GM11168 (cell line): ENCODE measurements at regions not wholly inside any gene's neighbourhood (a gene's known extent, or its start where the extent isn't known, plus 50 kb on each side); places are given as distances from the start of the nearest gene placed in this dataset.
"Not testable (repeated sequence)": the region's sequence is repeated elsewhere in the genome, so short reads cannot be mapped to it uniquely, and the experiment has no call there.

Source experiments
- in situ Hi-C: fragments of 300-500 bp; cut with MboI; formaldehyde crosslinking; loops from one replicate; pipeline ENCODE4 v1.12.0; 2022; ENCODE audit warnings: low sequenced_read_pairs; ENCODE audit not compliant: unreplicated experiment

DNA sequence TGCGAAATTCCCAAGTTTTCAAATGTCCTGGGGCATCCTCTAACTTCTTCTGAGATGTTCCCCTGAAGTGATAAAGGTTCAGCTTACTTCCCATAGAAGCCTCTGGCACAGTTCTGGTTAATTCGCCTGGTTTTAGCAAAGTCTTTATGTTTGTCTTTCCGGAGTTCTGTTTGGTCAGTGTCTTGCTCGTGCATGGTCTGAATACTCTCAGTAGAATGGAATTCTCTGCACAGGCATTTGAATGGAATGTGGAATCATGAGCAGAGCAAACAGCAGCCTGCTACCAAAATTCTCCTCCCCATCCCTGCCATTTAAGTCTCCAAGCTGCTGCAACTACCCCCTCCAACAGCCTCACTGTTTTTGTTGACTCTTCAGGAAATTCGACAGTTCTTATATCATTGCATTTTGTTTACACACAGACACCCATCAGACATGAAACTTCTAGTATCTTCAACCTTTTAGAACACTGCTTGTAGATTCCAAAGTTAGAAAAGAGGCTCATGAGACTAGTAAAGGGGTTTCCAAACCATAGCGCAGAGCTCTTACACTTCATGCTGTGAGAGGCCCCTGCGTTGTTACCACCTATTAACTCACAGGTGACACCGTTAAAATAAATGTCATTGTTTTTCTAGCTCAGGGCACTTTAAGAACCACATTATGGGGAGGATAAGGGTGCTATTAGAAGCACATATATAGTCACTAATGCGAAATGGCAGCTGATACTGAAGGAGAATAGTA lies 129.7 kb downstream of the PLCE1 start:
- in situ Hi-C loops = no loop called here

DNA sequence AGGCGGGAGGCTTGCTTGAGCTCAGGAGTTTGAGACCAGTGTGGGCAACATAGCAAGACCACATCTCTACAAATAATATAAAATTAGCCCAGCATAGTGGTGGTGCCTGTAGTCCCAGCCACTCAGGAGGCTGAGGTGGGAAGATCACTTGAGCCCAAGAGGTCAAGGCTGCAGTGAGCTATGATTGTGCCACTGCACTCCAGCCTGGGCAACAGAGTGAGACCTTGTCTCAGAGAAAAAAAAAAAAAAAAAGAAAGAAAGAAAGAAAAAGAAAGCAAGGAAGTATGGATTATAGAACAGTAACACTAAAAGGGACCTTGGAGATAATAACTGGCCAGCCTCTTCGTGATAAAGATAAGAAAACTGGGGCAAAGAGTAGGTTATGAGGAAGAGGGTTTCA lies 130.4 kb downstream of the PLCE1 start:
- in situ Hi-C loops = not testable (repeated sequence)

DNA sequence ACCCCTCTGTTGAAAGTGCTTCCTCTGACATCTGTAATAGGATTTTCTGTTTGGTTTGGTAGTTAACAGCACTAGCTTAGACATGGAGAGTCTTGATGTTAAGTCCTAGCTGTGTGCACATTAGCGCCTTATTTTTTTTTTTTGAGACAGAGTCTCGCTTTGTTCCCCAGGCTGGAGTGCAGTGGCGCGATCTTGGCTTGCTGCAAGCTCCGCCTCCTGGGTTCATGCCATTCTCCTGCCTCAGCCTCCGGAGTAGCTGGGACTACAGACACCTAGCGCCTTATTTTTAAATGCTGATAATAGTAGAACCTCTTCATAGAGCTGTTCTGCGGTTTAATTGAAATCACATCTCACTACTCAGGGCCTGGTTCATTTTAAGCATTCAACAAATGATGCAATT lies 131.5 kb downstream of the PLCE1 start:
- in situ Hi-C loops = not testable (repeated sequence)

DNA sequence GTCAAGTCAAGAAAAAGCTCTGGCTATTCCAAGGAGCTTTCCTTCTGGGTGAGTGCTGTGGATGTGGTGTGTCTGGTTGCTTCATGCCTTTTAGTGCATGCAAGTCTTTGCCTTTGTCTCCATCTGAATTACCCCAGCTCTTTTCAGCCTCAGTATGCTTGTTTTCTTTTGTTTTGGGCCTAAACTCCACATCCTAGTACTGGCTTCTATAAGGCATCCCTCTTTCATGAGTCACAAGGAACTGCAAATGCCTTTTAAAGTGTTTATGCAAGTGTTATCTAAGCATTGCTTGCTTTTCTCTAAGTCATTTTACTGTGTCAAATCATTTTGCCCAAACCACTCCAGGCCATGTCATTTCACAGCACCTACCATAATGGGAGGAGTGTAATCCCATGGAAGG lies 132.1 kb downstream of the PLCE1 start:
- in situ Hi-C loops = no loop called here

DNA sequence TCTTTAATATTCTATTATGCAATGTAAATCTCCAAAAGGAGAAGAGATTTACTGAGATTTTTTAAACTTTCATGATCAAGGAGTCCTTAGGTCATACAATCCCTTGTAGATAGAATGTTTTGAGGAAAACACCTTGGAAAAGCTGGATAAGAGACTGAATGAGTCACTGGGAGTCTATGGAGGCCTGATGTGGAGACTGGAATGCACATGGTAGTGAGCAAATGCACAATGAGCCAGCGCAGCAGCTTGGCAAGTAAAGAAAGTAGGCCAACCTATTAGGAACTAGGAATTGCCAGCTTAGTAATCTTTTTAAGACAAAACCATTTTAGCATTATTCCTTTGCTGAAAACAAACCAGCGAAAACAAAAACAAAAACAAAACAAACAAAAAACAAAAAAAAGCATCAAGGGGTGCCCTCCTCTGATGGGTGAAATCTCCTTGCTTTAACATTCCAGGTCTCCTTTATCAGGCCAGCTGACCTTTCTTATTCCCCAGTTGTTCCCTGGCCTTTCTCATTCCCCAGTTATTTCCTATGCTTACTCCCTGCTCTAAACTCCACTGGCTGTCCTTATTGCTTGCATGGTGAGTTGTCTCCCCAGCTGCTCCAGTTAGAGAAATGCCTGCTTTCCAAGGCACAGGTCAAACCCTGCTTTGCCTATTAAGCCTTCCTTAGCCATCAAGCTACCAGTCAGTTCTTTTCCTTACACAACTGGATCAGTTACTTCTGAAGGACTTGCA lies 135.8 kb downstream of the PLCE1 start:
- in situ Hi-C loops = no loop called here

DNA sequence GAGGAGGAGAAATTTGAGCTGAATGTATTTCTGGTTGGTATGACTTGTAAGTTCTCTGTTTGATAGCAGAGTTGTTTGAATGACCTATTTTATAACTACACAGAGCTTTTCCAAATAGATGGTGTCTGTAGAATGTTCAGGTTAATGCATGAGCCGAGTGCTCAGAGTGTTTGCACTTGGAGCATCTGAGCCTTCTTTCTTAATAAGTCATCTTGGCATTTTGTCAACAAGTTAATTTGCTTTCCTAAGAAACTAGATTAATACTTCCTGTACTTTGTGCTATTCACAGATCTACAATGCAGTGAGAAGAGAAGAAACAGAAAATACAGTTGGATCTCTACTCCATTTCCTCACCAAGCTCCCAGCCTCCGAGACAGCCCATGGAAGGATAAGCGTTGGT lies 138.2 kb downstream of the PLCE1 start:
- in situ Hi-C loops = no loop called here

DNA sequence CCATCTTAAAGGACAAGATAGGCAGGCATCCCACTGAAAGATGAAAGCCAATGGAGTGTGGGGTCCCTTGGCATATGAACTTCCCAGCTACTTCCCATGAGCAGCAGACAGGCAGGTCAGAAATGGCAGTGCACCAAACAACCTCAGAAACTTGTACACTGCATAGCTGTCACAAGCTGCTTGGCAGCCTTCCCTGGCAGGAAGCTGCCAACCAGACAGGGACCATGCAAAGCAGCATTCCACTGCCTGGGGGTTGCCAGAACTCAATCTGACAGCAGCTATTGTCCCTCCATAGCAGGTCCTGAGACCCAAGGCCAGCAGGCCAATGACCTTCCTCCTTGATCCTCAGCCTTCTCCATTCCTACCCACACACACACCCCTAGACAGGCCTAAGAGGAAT lies 139.5 kb downstream of the PLCE1 start:
- in situ Hi-C loops = no loop called here

DNA sequence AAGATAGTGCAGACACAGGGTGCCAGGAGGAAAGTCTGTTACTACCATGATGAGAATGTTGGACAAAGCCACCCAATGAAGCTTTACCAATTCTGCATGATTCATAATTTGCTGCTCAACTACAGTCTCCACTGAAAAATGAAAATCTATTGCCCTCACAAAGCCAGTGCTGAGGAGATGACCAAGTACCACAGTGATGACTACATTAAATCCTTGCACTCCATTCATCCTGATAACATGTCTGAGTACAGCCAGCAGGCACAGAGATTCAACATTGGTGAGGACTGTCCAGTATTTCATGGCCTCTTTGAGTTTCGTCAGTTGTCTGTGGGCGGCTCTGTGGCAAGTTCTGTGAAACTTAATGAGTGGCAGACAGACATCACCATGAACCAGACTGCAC lies 144.0 kb downstream of the PLCE1 start:
- in situ Hi-C loops = no loop called here

DNA sequence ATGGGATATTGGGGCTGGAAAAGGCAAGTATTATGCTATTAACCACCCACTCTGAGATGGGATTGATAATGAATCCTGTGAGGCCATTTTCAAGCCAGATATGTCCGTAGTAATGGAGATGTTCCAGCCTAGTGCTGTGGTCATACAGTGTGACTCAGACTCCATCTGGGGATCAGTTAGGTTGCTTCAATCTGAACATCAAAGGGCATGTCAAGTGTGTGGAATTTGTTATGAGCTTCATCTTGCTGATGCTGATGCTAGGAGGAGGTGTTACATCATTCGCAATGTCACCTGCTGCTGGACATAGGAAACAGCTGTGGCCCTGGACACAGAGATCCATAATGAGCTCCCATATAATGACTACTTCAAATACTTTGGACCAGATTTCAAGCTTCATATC lies 144.7 kb downstream of the PLCE1 start:
- in situ Hi-C loops = no loop called here

DNA sequence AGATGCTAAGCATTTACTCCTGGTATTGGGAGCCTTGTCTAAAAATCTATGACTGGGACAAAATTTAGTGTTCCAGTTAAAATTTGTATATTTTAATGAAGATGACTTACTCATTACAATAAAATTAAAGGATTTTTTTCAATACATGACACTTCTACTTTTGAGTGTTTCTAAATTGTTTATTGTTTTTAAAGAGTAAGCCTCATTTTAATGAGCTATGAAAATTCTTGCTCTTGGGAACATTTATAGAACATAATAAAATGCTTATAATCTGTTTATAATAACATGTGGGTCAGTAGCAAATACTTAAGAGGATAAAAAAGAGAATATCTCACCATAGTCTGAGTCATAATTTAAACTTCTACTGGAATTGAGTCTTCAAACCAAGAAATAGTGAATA lies 149.5 kb downstream of the PLCE1 start:
- in situ Hi-C loops = no loop called here

DNA sequence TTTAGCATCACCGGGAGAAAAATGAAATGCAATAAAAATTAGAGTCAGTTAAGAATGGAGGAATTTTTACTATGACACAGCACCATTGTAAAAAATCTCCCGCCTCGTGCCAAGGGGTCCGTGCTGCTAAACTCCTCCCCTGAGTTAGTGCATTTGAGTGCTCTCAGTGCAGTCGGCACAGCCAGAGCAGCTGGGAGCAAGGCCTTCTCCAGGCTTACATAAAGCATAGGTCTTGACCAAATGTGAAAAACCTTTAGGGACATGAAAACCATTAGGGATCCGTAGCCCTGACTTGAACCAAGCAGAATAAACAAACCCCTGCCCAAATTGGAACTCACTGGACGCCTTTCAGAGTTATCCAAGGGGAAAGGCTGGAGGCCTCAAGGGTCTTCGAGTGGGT lies 152.6 kb downstream of the PLCE1 start:
- in situ Hi-C loops = no loop called here

DNA sequence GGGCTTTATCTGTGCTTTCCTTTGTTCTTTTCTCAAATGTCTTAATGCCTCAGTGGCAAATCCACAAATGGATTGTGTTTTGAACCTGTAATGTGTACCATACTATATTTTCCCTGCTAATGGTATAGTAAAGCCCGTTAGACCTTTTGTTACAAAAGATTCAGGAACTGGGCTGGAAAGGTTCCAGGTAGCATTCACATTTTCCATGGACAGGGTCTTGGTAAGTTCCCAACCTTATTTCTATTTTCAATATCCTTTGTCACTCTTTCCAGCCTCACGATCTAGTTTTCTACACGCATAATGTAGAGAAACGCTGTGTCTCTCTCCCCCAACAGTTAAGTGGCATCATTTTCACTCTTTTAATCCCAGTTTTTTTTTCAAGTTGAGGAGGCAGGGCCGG lies 153.0 kb downstream of the PLCE1 start:
- in situ Hi-C loops = no loop called here

DNA sequence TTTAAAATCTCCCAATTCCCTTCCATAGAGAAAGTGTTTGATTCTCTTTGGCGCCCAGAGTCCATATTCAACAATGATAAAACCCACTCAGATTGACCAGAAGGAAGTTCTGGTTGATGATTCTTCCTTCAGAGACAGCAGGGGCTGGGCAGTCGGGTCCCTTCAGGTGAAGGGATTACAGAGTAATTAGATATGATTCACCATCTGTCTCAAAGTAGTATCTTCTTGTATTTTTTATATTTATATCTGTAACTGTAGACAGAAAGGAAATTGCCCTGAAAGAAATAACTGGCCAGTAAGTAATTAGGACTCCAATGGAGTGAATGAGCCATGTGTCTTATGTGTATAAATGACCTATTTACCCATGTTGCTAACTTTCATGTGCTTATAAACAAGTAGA lies 156.0 kb downstream of the PLCE1 start:
- in situ Hi-C loops = no loop called here

DNA sequence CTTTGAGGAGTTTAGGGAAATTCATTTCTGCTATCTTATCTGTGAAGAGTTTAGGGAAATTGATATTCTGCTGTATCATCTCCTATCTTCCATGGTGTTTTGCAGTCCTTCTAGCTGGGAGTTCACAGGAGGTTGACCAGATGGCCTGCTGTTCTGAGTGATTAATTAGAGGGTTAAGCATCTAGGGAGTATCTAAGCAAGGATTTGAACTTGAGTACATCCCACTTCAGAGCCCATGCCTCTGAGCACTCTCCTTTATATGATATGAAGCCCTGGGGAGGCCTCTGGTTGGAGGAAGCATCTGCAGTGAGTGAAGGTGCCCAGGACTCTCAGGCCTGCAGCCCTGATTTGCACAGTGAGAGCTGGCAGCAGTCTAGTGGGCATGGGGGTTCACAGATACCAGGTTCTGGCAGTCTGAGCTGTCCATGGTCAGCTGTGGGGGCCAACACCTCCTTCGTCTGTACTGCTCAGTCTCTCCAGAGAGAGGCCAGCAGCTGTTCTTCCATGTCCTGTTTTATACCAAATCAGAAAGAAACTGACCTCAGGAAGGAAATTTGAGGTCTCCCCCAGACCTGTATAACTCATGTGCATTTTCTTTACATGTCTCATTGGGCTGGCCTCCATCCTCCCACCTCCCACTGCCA lies 156.9 kb downstream of the PLCE1 start:
- in situ Hi-C loops = no loop called here

DNA sequence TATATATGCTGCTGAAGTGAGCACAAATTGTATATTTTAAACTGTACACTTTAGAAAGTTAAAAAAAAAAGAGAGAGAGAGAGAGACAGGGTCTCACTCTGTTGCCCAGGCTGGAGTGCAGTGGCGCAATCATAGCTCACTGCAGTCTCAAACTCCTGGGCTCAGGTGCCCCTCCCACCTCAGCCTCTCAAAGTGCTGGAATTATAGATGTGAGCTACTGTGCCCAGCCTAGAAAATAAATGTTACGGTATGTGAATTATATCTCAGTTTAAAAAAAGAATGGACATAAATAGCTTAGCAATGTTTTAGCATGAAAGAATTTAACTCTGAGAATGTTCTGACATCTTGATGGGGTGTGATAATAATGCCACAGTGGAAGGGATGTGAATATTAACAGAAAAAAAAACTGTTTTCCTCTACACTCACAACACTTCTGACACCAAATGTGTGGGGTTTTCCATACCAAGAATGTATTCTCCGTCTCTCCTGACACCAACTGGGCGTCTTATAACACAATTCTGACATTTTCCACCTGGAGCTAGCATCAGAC lies 162.1 kb downstream of the PLCE1 start:
- in situ Hi-C loops = no loop called here

DNA sequence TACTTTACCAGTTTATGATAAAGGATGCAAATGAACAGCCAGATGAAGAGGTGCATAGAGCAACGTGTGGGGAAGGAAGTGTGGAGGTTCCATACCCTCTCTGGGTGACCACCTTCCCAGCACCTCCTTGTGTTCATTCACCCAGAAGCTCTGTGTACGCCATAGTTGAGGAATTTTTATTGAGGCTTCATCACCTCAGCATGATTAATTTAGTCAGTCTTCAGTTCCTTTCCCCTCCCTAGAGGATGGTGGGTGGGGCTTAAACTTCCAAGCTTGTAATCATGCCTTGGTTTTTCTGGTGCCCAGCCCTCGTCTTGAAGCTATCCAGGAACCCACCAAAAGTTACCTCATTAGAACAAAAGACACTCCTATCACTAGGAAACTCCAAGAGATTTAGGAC lies 162.7 kb downstream of the PLCE1 start:
- in situ Hi-C loops = no loop called here

DNA sequence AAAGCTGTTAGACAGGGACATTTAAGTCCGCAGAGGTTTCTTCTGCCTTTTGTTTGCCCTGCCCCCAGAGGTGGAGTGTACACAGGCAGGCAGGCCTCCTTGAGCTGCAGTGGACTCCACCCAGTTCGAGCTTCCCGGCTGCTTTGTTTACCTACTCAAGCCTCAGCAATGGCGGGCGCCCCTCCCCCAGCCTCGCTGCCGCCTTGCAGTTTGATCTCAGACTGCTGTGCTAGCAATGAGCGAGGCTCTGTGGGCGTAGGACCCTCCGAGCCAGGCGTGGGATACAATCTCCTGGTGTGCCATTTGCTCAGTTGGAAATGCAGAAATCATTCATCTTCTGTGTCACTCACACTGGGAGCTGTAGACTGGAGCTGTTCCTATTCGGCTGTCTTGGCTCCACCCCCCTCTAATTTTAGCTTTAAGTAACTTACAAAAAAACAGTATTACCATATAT lies 171.5 kb downstream of the PLCE1 start:
- in situ Hi-C loops = not testable (repeated sequence)

DNA sequence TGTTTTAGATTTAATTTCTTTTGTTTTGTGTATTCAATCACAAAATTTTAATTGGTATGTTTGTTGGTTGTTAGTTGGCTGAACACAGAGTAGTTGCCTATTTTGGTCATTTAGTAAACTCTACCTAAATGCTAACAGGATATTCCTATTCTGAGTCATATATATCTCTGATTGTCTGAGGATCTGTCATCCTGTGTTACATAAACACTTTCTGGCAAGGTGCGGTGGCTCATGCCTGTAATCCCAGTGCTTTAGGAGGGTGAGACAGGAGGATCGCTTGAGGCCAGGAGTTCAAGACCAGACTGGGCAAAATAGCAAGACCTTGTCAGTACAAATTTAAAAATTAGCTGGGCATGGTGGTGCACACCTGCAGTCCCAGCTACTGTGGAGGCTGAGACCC lies 178.6 kb downstream of the PLCE1 start:
- in situ Hi-C loops = no loop called here

DNA sequence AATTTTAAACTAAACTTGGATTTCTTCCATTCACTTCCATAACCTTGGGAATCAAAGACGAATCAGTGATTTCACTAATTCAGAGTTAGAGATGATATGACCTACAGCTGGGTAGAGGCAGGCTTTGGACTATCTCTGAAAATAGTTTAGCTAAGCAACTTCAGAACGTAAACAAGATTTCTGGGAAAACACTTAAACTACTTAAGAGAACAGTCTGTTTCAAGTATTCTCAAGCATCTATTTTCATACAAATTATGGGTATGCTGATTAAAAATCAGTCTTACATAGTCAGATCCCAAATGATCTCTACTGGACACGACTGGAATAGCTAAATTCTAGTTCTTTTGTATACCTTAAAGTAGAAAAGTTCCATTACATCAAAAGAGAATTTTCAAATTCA lies 179.9 kb downstream of the PLCE1 start:
- in situ Hi-C loops = no loop called here

DNA sequence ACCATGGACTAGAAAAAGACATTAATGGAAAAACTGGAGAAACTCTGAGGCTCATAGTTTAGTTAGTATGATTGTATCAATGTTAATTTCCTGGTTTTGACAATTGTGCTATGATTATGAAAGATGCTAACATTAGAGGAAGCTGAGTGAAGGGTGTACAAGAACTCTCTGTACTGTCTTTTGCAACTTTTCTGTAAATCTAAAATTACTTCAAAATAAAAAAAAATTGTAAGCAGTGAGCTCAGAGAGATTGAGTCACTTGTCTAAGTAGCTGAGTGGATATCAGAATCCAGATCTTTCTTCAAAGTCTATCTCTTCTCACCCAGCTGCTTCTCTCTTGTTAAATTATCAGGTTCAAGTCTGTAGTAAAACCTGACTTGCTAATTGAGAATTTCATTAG lies 181.1 kb downstream of the PLCE1 start:
- in situ Hi-C loops = no loop called here
